ENCODE measurements at regions not wholly inside any gene's neighbourhood (a gene's known extent, or its start where the extent isn't known, plus 50 kb on each side); places are given as distances from the start of the nearest gene placed in this dataset.
"Not testable (repeated sequence)": the region's sequence is repeated elsewhere in the genome, so short reads cannot be mapped to it uniquely, and the experiment has no call there.

GRCh38 chrX:42290608-42291007, 367.3 kb upstream of the CASK start:
- ChIA-PET POLR2A (no interaction called here), CTCF (no interaction called here)
- no CpG with 5 or more reads among the region's 1 CpG for WGBS (ENCODE audit: insufficient coverage)
- no peaks in the 10 kb centered on the region for H3K9me3 ChIP-seq (ENCODE audit: control extremely low read depth in 1 of 5, control insufficient read depth in 4 of 5, insufficient read depth in 2 of 5, low read depth in 1 of 5, low read length in 4 of 5)
- no peaks in the 10 kb centered on the region for H3K36me3 ChIP-seq (ENCODE audit: control insufficient read depth in 4 of 4, insufficient read depth in 4 of 4, low read length in 3 of 4)
- H3K4me3 ChIP-seq (ENCODE audit: control insufficient read depth in 1 of 7, extremely low read depth in 1 of 7, insufficient read depth in 4 of 7, low read depth in 2 of 7, low read length in 6 of 7), result no peak overlapping the region
- no peak overlapping the region for H3K27ac ChIP-seq (ENCODE audit: insufficient read depth in 1 of 2, low read depth in 1 of 2, low read length in 2 of 2, poor library complexity in 1 of 2, severe bottlenecking in 2 of 2)
- DNase-seq, result peak in 2 of 3 donors; percentile 1 to 15
- no peaks in the 10 kb centered on the region for H3K4me1 ChIP-seq (ENCODE audit: control extremely low read depth in 1 of 4, control insufficient read depth in 4 of 4, insufficient read depth in 4 of 4, low read length in 3 of 4)
- peaks cover 0 to 2% (median 0%) of the 10 kb centered on the region in 5 experiments for H3K27me3 ChIP-seq (replicated peaks in 2 of 5; ENCODE audit: control insufficient read depth in 4 of 5, insufficient read depth in 5 of 5, low read length in 4 of 5)

- H3K27me3 ChIP-seq (replicated peaks in 2 of 5; ENCODE audit: control insufficient read depth in 4 of 5, insufficient read depth in 5 of 5, low read length in 4 of 5), result peaks cover 0 to 2% (median 0%) of the 10 kb centered on the region in 5 experiments
- H3K4me1 ChIP-seq (ENCODE audit: control extremely low read depth in 1 of 4, control insufficient read depth in 4 of 4, insufficient read depth in 4 of 4, low read length in 3 of 4), result no peaks in the 10 kb centered on the region
- H3K9me3 ChIP-seq (ENCODE audit: control extremely low read depth in 1 of 5, control insufficient read depth in 4 of 5, insufficient read depth in 2 of 5, low read depth in 1 of 5, low read length in 4 of 5), result no peaks in the 10 kb centered on the region
- no peak overlapping the region for H3K4me3 ChIP-seq (ENCODE audit: control insufficient read depth in 1 of 7, extremely low read depth in 1 of 7, insufficient read depth in 4 of 7, low read depth in 2 of 7, low read length in 6 of 7)
- H3K36me3 ChIP-seq (ENCODE audit: control insufficient read depth in 4 of 4, insufficient read depth in 4 of 4, low read length in 3 of 4), result no peaks in the 10 kb centered on the region
- CTCF ChIA-PET, result interaction anchor here (0.7 kb wide), 1 partner anchor 56 kb away, joined by 3 read pairs; no protein-coding TSS in a partner anchor
- H3K27ac ChIP-seq (ENCODE audit: insufficient read depth in 1 of 2, low read depth in 1 of 2, low read length in 2 of 2, poor library complexity in 1 of 2, severe bottlenecking in 2 of 2), result no peak overlapping the region
- POLR2A ChIA-PET, result no interaction called here
- no CpG with 5 or more reads among the region's 3 CpGs for WGBS (ENCODE audit: insufficient coverage)
- DNase-seq, result no peak
These were observed 366.4 kb upstream of the CASK start for GRCh38 chrX:42289492-42290385.

DNA sequence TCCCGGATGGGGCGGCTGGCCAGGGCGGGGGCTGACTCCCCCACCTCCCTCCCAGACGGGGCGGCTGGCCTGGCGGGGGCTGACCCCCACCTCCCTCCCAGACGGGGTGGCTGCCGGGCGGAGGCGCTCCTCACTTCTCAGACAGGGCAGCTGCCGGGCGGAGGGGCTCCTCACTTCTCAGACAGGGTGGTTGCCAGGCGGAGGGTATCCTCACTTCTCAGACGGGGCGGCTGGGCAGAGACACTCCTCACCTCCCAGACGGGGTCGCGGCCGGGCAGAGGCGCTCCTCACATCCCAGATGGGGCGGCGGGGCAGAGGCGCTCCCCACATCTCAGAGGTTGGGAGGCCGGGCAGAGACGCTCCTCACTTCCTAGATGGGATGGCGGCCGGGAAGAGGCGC, 362.3 kb upstream of the CASK start:
- H3K27me3 ChIP-seq (replicated peaks in 2 of 5; ENCODE audit: control insufficient read depth in 4 of 5, insufficient read depth in 5 of 5, low read length in 4 of 5); H3K4me1 ChIP-seq (ENCODE audit: control extremely low read depth in 1 of 4, control insufficient read depth in 4 of 4, insufficient read depth in 4 of 4, low read length in 3 of 4); DNase-seq; CTCF ChIA-PET; H3K36me3 ChIP-seq (ENCODE audit: control insufficient read depth in 4 of 4, insufficient read depth in 4 of 4, low read length in 3 of 4); POLR2A ChIA-PET; H3K27ac ChIP-seq (ENCODE audit: insufficient read depth in 1 of 2, low read depth in 1 of 2, low read length in 2 of 2, poor library complexity in 1 of 2, severe bottlenecking in 2 of 2); H3K9me3 ChIP-seq (ENCODE audit: control extremely low read depth in 1 of 5, control insufficient read depth in 4 of 5, insufficient read depth in 2 of 5, low read depth in 1 of 5, low read length in 4 of 5); H3K4me3 ChIP-seq (ENCODE audit: control insufficient read depth in 1 of 7, extremely low read depth in 1 of 7, insufficient read depth in 4 of 7, low read depth in 2 of 7, low read length in 6 of 7): not testable (repeated sequence)
- WGBS (ENCODE audit: insufficient coverage), result 100% methylated on average over 2 of the region's 28 CpGs

DNA sequence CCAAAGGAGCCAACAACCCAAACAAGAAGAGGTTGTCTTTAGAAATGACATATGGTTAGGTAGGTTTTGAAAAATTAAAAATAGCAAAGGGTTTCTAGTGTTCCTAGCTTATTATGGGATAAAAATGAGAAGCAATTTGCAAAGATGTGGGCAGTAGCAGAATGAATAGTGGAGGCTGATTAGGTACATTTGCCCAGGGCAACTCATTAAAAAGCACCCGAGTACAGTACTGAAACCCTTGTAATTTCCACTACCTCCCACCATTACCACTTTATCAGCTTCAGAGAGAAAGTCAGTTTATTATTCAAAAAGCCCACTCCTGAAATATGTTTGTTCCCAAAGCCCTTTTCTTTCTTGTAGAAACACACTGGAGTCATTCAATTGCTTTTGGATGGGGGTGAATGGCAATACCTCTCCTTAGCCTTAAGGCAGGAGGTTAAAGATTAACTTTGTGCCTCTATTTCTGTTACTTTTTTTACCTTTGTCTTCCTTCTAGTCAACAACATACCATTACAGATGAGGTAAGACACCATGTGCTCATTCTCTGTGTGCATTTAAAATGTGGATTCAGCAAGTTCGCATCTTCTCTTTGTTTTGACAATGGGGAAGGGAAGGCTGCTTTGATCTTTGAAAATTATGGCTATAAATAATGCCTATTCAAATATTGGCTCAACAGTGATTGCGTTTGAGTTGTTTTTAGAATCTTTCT, 353.8 kb upstream of the CASK start:
- Histone ChIP-seq H3K27ac (ENCODE audit: insufficient read depth in 1 of 2, low read depth in 1 of 2, low read length in 2 of 2, poor library complexity in 1 of 2, severe bottlenecking in 2 of 2) (no peak overlapping the region), H3K9me3 (ENCODE audit: control extremely low read depth in 1 of 5, control insufficient read depth in 4 of 5, insufficient read depth in 2 of 5, low read depth in 1 of 5, low read length in 4 of 5) (no peaks in the 10 kb centered on the region), H3K27me3 (replicated peaks in 2 of 5; ENCODE audit: control insufficient read depth in 4 of 5, insufficient read depth in 5 of 5, low read length in 4 of 5) (peaks cover 0 to 4% (median 0%) of the 10 kb centered on the region in 5 experiments), H3K4me3 (ENCODE audit: control insufficient read depth in 1 of 7, extremely low read depth in 1 of 7, insufficient read depth in 4 of 7, low read depth in 2 of 7, low read length in 6 of 7) (no peak overlapping the region), H3K36me3 (ENCODE audit: control insufficient read depth in 4 of 4, insufficient read depth in 4 of 4, low read length in 3 of 4) (no peaks in the 10 kb centered on the region), H3K4me1 (ENCODE audit: control extremely low read depth in 1 of 4, control insufficient read depth in 4 of 4, insufficient read depth in 4 of 4, low read length in 3 of 4) (no peaks in the 10 kb centered on the region)
- WGBS (ENCODE audit: insufficient coverage), result no CpG with 5 or more reads among the region's 3 CpGs
- DNase-seq, result no peak
- POLR2A ChIA-PET, result no interaction called here
- CTCF ChIA-PET, result no interaction called here

DNA sequence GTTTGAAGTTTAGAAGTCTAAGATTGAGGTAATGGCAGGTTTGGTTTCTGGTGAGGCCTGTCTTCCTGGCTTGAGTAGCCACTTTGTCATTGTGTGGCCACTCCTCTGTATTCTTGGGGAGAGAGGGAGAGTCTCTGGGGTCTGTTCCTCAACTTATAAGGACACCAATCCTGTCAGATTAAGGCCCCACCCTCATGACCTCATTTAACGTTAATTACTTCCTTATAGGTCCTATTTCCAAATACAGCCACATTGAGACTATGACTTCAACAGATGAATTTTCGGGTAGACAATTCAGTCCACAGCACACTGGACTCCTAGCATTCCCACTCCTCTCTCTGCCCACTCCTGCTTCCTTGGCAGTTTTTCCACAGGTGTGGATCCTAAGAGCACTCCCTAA, 350.8 kb upstream of the CASK start:
- Histone ChIP-seq H3K36me3 (ENCODE audit: control insufficient read depth in 4 of 4, insufficient read depth in 4 of 4, low read length in 3 of 4) (no peaks in the 10 kb centered on the region), H3K4me1 (ENCODE audit: control extremely low read depth in 1 of 4, control insufficient read depth in 4 of 4, insufficient read depth in 4 of 4, low read length in 3 of 4) (no peaks in the 10 kb centered on the region)
- WGBS (ENCODE audit: insufficient coverage), result 94% methylated on average over 2 of the region's 2 CpGs

GRCh38 chrX:42273387-42273786, 350.0 kb upstream of the CASK start:
- Histone ChIP-seq H3K27ac (ENCODE audit: insufficient read depth in 1 of 2, low read depth in 1 of 2, low read length in 2 of 2, poor library complexity in 1 of 2, severe bottlenecking in 2 of 2) (no peak overlapping the region), H3K4me1 (ENCODE audit: control extremely low read depth in 1 of 4, control insufficient read depth in 4 of 4, insufficient read depth in 4 of 4, low read length in 3 of 4) (no peaks in the 10 kb centered on the region), H3K36me3 (ENCODE audit: control insufficient read depth in 4 of 4, insufficient read depth in 4 of 4, low read length in 3 of 4) (no peaks in the 10 kb centered on the region), H3K27me3 (replicated peaks in 2 of 5; ENCODE audit: control insufficient read depth in 4 of 5, insufficient read depth in 5 of 5, low read length in 4 of 5) (peaks cover 0 to under 1% (median 0%) of the 10 kb centered on the region in 5 experiments), H3K9me3 (ENCODE audit: control extremely low read depth in 1 of 5, control insufficient read depth in 4 of 5, insufficient read depth in 2 of 5, low read depth in 1 of 5, low read length in 4 of 5) (no peaks in the 10 kb centered on the region), H3K4me3 (ENCODE audit: control insufficient read depth in 1 of 7, extremely low read depth in 1 of 7, insufficient read depth in 4 of 7, low read depth in 2 of 7, low read length in 6 of 7) (no peak overlapping the region)
- no peak for DNase-seq
- WGBS (ENCODE audit: insufficient coverage), result 69% methylated on average over 4 of the region's 4 CpGs
- POLR2A ChIA-PET, result no interaction called here
- CTCF ChIA-PET, result no interaction called here

More for the DNA sequence above, 350.8 kb upstream of the CASK start:
- DNase-seq, result no peak
- peaks cover 0 to 4% (median 0%) of the 10 kb centered on the region in 5 experiments for H3K27me3 ChIP-seq (replicated peaks in 2 of 5; ENCODE audit: control insufficient read depth in 4 of 5, insufficient read depth in 5 of 5, low read length in 4 of 5)
- H3K9me3 ChIP-seq (ENCODE audit: control extremely low read depth in 1 of 5, control insufficient read depth in 4 of 5, insufficient read depth in 2 of 5, low read depth in 1 of 5, low read length in 4 of 5), result no peaks in the 10 kb centered on the region
- no peak overlapping the region for H3K4me3 ChIP-seq (ENCODE audit: control insufficient read depth in 1 of 7, extremely low read depth in 1 of 7, insufficient read depth in 4 of 7, low read depth in 2 of 7, low read length in 6 of 7)
- ChIA-PET CTCF (no interaction called here), POLR2A (no interaction called here)
- H3K27ac ChIP-seq (ENCODE audit: insufficient read depth in 1 of 2, low read depth in 1 of 2, low read length in 2 of 2, poor library complexity in 1 of 2, severe bottlenecking in 2 of 2), result no peak overlapping the region

DNA sequence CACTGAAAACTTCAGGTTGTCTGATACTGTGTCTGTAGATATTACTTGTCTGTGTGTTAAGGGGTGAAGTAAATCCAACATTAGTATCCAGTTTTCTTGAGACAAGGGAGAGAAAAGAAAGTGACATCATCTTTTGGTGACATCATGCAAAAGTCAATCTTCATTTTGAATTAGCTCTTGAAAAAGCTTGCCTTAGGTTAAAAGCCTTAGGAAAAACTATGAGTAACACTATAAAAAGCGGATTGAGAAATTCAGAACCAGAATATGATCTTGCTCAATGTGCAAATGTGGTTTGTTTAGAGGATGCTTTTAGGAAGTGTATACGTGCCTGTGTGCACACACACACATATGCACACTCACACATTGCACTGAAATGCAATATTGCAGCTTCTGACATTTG, 345.8 kb upstream of the CASK start:
- H3K9me3 ChIP-seq (ENCODE audit: control extremely low read depth in 1 of 5, control insufficient read depth in 4 of 5, insufficient read depth in 2 of 5, low read depth in 1 of 5, low read length in 4 of 5), result no peaks in the 10 kb centered on the region
- no peak overlapping the region for H3K4me3 ChIP-seq (ENCODE audit: control insufficient read depth in 1 of 7, extremely low read depth in 1 of 7, insufficient read depth in 4 of 7, low read depth in 2 of 7, low read length in 6 of 7)
- H3K4me1 ChIP-seq (ENCODE audit: control extremely low read depth in 1 of 4, control insufficient read depth in 4 of 4, insufficient read depth in 4 of 4, low read length in 3 of 4), result no peaks in the 10 kb centered on the region
- no CpG with 5 or more reads among the region's 2 CpGs for WGBS (ENCODE audit: insufficient coverage)
- CTCF ChIA-PET, result no interaction called here
- no peak for DNase-seq
- H3K27ac ChIP-seq (ENCODE audit: insufficient read depth in 1 of 2, low read depth in 1 of 2, low read length in 2 of 2, poor library complexity in 1 of 2, severe bottlenecking in 2 of 2), result no peak overlapping the region
- POLR2A ChIA-PET, result no interaction called here
- H3K36me3 ChIP-seq (ENCODE audit: control insufficient read depth in 4 of 4, insufficient read depth in 4 of 4, low read length in 3 of 4), result no peaks in the 10 kb centered on the region
- no peaks in the 10 kb centered on the region for H3K27me3 ChIP-seq (replicated peaks in 2 of 5; ENCODE audit: control insufficient read depth in 4 of 5, insufficient read depth in 5 of 5, low read length in 4 of 5)

Measured in common myeloid progenitor, CD34-positive (primary cell).